Body of pancreas (tissue), 4 donors: ENCODE measurements at regions not wholly inside any gene's neighbourhood (a gene's known extent, or its start where the extent isn't known, plus 50 kb on each side); places are given as distances from the start of the nearest gene placed in this dataset.

Experiments used
- ATAC-seq: fragments of 150-250 bp; one replicate; pipeline ENCODE4 v1.9.1; 2016
- DNase-seq, 4 donors: peaks; one replicate each; pipeline ENCODE4 v3.0.0-alpha.2; 2019
- H3K27ac ChIP-seq, 4 donors: fragments of 200-600 bp; sonication (generic); 1 replicate in 3 of 4; 2 replicates in 1 of 4; pipeline versions ENCODE4 v1.5.1 to v1.6.1; 2016 to 2019; ENCODE audit warnings: mild to moderate bottlenecking in 1 of 4, mixed read lengths in 1 of 4, moderate library complexity in 1 of 4
- H3K27me3 ChIP-seq, 2 donors: fragments of 200-600 bp; sonication (generic); one replicate each; pipeline ENCODE4 v1.6.0; 2016; ENCODE audit warnings: mild to moderate bottlenecking in 1 of 2
- H3K36me3 ChIP-seq, 2 donors: fragments of 200-600 bp; sonication (generic); replicated peaks in 1 of 2; 2 replicates each; pipeline ENCODE4 v1.5.1; 2016; ENCODE audit warnings: low read depth in 2 of 2; ENCODE audit not compliant: insufficient read depth in 1 of 2
- H3K4me1 ChIP-seq: fragments of 200-600 bp; sonication (generic); one replicate; pipeline ENCODE4 v1.6.0; 2016
- H3K4me3 ChIP-seq, 2 donors: fragments of 200-600 bp; sonication (generic); 1 replicate in 1 of 2; 2 replicates in 1 of 2; pipeline ENCODE4 v1.5.1; 2016 to 2019
- H3K9me3 ChIP-seq, 3 donors: fragments of 200-600 bp; sonication (generic); 1 replicate in 2 of 3; 2 replicates in 1 of 3; pipeline ENCODE4 v1.5.1; 2016
- CTCF ChIP-seq, 7 experiments: fragments of 450-650 bp in 4 of 7; fragments of 200-600 bp in 3 of 7; sonication (generic) in 3 of 7; IDR thresholded peaks; one replicate each; pipeline ENCODE4 v1.5.1; 2016 to 2019; ENCODE audit warnings: antibody characterized with exemption in 7 of 7
- POLR2A ChIP-seq, 3 donors: fragments of 450-650 bp; IDR thresholded peaks; one replicate each; pipeline ENCODE4 v1.6.1; 2016; ENCODE audit warnings: antibody characterized with exemption in 3 of 3, mild to moderate bottlenecking in 2 of 3
- WGBS, 2 donors: methylation state at CpG; one replicate each; pipeline ENCODE4 v1.1.5; 2017; 5-methylcytosine and 5-hydroxymethylcytosine counted together
- intact Hi-C: fragments of 100-400 bp; cut with DNase I; formaldehyde crosslinking; loops from one replicate; pipeline ENCODE4 v1.15.1; 2023

GRCh38 chr22:27381960-27382742 is 419.4 kb downstream of the MN1 start:
- no peaks in the 10 kb centered on the region for H3K9me3 ChIP-seq
- H3K4me1 ChIP-seq, result peaks cover 21% of the 10 kb centered on the region
- intact Hi-C loops, result no loop called here
- no peak for ATAC-seq
- H3K4me3 ChIP-seq, result no peak overlapping the region
- H3K27me3 ChIP-seq, result no peaks in the 10 kb centered on the region
- H3K27ac ChIP-seq, result no peak overlapping the region
- 80 to 85% methylated on average over 6 of the region's 6 CpGs for WGBS, 2 donors
- no peak for DNase-seq
- TF ChIP-seq POLR2A (IDR thresholded peaks at IDR 0.05), result no peak
- TF ChIP-seq CTCF (IDR thresholded peaks at IDR 0.05), result no peak
- no peaks in the 10 kb centered on the region for H3K36me3 ChIP-seq

GRCh38 chr22:27382947-27383346 is 418.6 kb downstream of the MN1 start:
- Histone ChIP-seq H3K27ac (no peak overlapping the region), H3K27me3 (no peaks in the 10 kb centered on the region), H3K4me1 (peaks cover 15% of the 10 kb centered on the region), H3K36me3 (no peaks in the 10 kb centered on the region), H3K9me3 (no peaks in the 10 kb centered on the region), H3K4me3 (no peak overlapping the region)
- WGBS, 2 donors, result 67 to 87% methylated on average over 12 of the region's 12 CpGs
- ATAC-seq, result no peak
- TF ChIP-seq POLR2A (IDR thresholded peaks at IDR 0.05), result no peak
- no peak for TF ChIP-seq CTCF (IDR thresholded peaks at IDR 0.05)
- intact Hi-C loops, result no loop called here
- no peak for DNase-seq

- DNase-seq (no peak), ATAC-seq (no peak)
- TF ChIP-seq POLR2A (IDR thresholded peaks at IDR 0.05), result no peak
- no peak for TF ChIP-seq CTCF (IDR thresholded peaks at IDR 0.05)
- 62 to 63% methylated on average over 3 of the region's 3 CpGs for WGBS, 2 donors
- Histone ChIP-seq H3K9me3 (no peaks in the 10 kb centered on the region), H3K4me1 (peaks cover 6% of the 10 kb centered on the region), H3K36me3 (no peaks in the 10 kb centered on the region), H3K27ac (no peak overlapping the region), H3K27me3 (no peaks in the 10 kb centered on the region), H3K4me3 (no peak overlapping the region)
- intact Hi-C loops, result no loop called here
These were observed 417.7 kb downstream of the MN1 start for GRCh38 chr22:27383896-27384295.

- Histone ChIP-seq H3K36me3 (no peaks in the 10 kb centered on the region), H3K4me3 (no peak overlapping the region), H3K27ac (no peak overlapping the region), H3K9me3 (no peaks in the 10 kb centered on the region), H3K27me3 (no peaks in the 10 kb centered on the region), H3K4me1 (no peaks in the 10 kb centered on the region)
- no peak for ATAC-seq
- 85 to 91% methylated on average over 16 of the region's 16 CpGs for WGBS, 2 donors
- TF ChIP-seq CTCF (IDR thresholded peaks at IDR 0.05) (no peak), POLR2A (IDR thresholded peaks at IDR 0.05) (no peak)
- intact Hi-C loops, result no loop called here
- no peak for DNase-seq
These were observed 416.1 kb downstream of the MN1 start for GRCh38 chr22:27385261-27385998.
